Kidney (tissue), 13 donors: ENCODE measurements at regions not wholly inside any gene's neighbourhood (a gene's known extent, or its start where the extent isn't known, plus 50 kb on each side); places are given as distances from the start of the nearest gene placed in this dataset.

Experiments used
- DNase-seq, 5 donors: peaks; one replicate each; pipeline ENCODE4 v3.0.0-alpha.2; 2013 to 2020
- FAIRE-seq: peaks from 2 replicates; lab custom pipeline; 2012; peaks lifted over from hg19 to GRCh38; lab: Jason Lieb, UNC
- H3K27ac ChIP-seq, 2 donors: one replicate each; pipeline ENCODE4 v1.7.0; 2013; ENCODE audit warnings: low read depth in 2 of 2, low read length in 2 of 2, inconsistent platforms in 1 of 2
- H3K27me3 ChIP-seq: one replicate; pipeline ENCODE4 v1.7.1; 2013; ENCODE audit warnings: low read length, inconsistent platforms; ENCODE audit not compliant: control insufficient read depth, insufficient read depth
- H3K36me3 ChIP-seq, 3 donors: one replicate each; pipeline versions ENCODE4 v1.7.0 to v1.7.1; 2013; ENCODE audit warnings: low read length in 3 of 3, control low read depth in 1 of 3, inconsistent platforms in 1 of 3; ENCODE audit not compliant: insufficient read depth in 3 of 3, control insufficient read depth in 2 of 3
- H3K4me1 ChIP-seq, 3 donors: one replicate each; pipeline versions ENCODE4 v1.7.0 to v1.7.1; 2013; ENCODE audit warnings: low read length in 3 of 3, inconsistent platforms in 1 of 3, low read depth in 1 of 3; ENCODE audit not compliant: control insufficient read depth in 2 of 3, insufficient read depth in 2 of 3
- H3K4me3 ChIP-seq, 3 donors: one replicate each; pipeline versions ENCODE4 v1.7.0 to v1.8.1; 2013; ENCODE audit warnings: low read length in 3 of 3, control low read depth in 1 of 3, inconsistent platforms in 1 of 3
- H3K9ac ChIP-seq, 3 donors: one replicate each; pipeline versions ENCODE4 v1.7.0 to v1.7.1; 2013; ENCODE audit warnings: low read length in 3 of 3, control low read depth in 1 of 3, inconsistent platforms in 1 of 3
- H3K9me3 ChIP-seq, 3 donors: one replicate each; pipeline versions ENCODE4 v1.7.0 to v1.7.1; 2013; ENCODE audit warnings: low read length in 3 of 3, control low read depth in 1 of 3, inconsistent platforms in 1 of 3; ENCODE audit not compliant: control insufficient read depth in 2 of 3, insufficient read depth in 1 of 3
- intact Hi-C: fragments of 100-400 bp; cut with DNase I; formaldehyde crosslinking; loops from one replicate; pipeline ENCODE4 v1.11.1; 2022
- TF ChIP-seq, protein P1 (sequence below): IDR thresholded peaks from 3 replicates; pipeline ENCODE4 v1.5.1; 2012; ENCODE audit warnings: mild to moderate bottlenecking, moderate library complexity, borderline replicate concordance; ENCODE audit not compliant: insufficient read depth; ENCODE audit errors: extremely low read depth
- donor health status: control.
- donor health status: control.
- donor health status: control.
- donor health status: control.
- donor health status: control.
- donor health status: DM: yes; HTN: yes; CAD: no.
- donor health status: Normal renal cell carcinoma (clear cell type).

DNA sequence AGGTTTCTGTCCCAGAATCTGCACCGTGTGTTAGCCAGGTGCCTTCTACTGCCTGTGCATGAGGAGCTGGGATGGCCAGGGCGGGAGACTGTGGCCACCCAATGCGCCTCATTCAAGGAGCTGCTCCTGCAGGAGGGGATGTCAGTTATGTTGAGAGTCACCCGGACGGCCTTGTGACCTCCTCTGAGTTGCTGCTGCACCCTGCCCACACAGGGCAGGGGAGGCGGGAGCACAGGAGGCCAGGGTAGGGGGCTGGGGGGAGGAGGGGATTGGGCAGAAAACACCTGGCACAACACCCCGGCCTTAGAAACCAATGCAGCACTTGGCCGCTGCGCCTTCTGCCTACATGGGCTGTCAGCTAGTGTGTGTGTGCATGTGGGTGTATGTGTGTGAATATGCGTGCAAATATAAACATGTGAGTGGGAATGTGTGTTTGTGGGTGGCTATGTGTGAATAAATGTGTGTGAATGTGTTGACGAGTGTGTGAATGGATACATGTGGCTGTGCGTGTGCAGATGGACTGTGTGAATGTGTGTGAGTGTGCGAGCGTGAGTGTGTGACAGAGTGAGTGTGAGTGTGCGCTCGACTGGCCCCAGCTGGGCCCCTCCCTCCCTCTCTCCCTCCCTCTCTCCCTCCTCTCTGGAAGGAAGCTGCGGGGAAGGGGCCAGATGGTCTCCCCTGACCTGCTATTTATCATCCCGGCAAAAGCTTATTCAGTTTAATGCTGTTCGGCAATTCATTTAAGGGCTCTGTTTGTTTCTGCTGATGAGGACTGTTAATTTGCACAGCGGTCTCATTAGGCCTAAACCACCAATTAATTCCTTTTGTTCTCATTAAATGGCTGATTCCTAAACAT, 106.9 kb downstream of the TLE3 start:
- H3K27me3 ChIP-seq: peaks cover 7% of the 10 kb centered on the region
- no peaks in the 10 kb centered on the region for H3K4me1 ChIP-seq
- H3K9ac ChIP-seq: no peak overlapping the region
- no peaks in the 10 kb centered on the region for H3K9me3 ChIP-seq
- FAIRE-seq (no peak), DNase-seq (peak in 3 of 5 donors; percentile 41 to 74 (median 42))
- TF ChIP-seq, protein P1, sequence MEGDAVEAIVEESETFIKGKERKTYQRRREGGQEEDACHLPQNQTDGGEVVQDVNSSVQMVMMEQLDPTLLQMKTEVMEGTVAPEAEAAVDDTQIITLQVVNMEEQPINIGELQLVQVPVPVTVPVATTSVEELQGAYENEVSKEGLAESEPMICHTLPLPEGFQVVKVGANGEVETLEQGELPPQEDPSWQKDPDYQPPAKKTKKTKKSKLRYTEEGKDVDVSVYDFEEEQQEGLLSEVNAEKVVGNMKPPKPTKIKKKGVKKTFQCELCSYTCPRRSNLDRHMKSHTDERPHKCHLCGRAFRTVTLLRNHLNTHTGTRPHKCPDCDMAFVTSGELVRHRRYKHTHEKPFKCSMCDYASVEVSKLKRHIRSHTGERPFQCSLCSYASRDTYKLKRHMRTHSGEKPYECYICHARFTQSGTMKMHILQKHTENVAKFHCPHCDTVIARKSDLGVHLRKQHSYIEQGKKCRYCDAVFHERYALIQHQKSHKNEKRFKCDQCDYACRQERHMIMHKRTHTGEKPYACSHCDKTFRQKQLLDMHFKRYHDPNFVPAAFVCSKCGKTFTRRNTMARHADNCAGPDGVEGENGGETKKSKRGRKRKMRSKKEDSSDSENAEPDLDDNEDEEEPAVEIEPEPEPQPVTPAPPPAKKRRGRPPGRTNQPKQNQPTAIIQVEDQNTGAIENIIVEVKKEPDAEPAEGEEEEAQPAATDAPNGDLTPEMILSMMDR: no peak
- intact Hi-C loops: no loop called here
- no peak overlapping the region for H3K4me3 ChIP-seq
- H3K36me3 ChIP-seq: no peaks in the 10 kb centered on the region
- no peak overlapping the region for H3K27ac ChIP-seq

DNA sequence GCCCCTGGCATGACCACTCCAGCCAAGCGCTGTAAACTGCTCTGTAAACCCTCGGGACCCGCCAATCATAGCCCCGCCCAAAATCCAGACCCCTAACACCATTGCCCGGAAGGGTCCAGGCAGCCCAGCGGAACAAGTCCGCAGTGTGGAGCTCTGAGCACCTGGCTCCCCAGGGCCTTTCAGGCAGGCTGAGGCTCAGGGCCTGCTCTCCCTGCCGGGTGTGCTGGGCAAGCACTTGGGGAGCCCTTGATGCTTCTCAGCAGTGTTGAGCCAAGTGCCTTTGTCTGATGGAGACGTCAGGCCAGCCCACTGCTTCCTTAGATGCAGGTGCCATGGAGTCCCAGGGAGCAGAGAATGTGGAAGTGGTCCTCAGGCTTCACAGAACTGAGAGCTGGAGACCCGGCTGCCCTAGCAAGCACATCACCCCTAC, 106.2 kb downstream of the TLE3 start:
- TF ChIP-seq, protein P1: no peak
- DNase-seq (no peak), FAIRE-seq (no peak)
- H3K4me3 ChIP-seq: no peak overlapping the region
- no peak overlapping the region for H3K27ac ChIP-seq
- no peak overlapping the region for H3K9ac ChIP-seq
- no peaks in the 10 kb centered on the region for H3K36me3 ChIP-seq
- peaks cover 7% of the 10 kb centered on the region for H3K27me3 ChIP-seq
- intact Hi-C loops: no loop called here
- H3K9me3 ChIP-seq: no peaks in the 10 kb centered on the region
- no peaks in the 10 kb centered on the region for H3K4me1 ChIP-seq

DNA sequence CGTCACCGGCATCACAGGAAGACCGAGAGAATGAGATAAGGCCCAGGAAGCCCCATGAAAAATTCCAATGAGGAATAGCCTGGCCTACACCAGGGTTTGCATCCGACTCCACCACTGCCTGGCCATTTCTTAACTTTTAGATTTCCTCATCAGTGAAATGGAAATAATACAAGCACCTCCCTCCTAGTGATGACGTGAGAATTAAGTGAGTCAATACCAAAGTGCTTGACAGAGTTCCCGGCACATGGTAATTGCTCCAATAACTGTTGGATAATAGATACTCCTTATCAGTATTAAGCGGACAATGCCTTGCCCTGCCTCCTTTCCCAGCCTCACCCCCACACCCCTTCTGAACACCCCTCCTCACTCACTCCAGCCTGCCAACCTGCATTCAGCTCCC, 105.4 kb downstream of the TLE3 start:
- Histone ChIP-seq H3K27me3 (peaks cover 4% of the 10 kb centered on the region), H3K9ac (no peak overlapping the region), H3K27ac (no peak overlapping the region), H3K9me3 (no peaks in the 10 kb centered on the region), H3K4me3 (no peak overlapping the region), H3K4me1 (no peaks in the 10 kb centered on the region), H3K36me3 (no peaks in the 10 kb centered on the region)
- intact Hi-C loops: no loop called here
- no peak for FAIRE-seq
- DNase-seq: peak in 1 of 5 donors; percentile 35
- TF ChIP-seq, protein P1: no peak
